H1 (cell line): ENCODE measurements at regions not wholly inside any gene's neighbourhood (a gene's known extent, or its start where the extent isn't known, plus 50 kb on each side); places are given as distances from the start of the nearest gene placed in this dataset.

ENCODE experiments used
- FOSL1 ChIP-seq: IDR thresholded peaks from 2 replicates; pipeline ENCODE4 v1.6.1; 2011; ENCODE audit warnings: mild to moderate bottlenecking, low read depth, low read length, moderate library complexity; ENCODE audit not compliant: insufficient read depth
- TCF12 ChIP-seq: IDR thresholded peaks from 2 replicates; pipeline ENCODE4 v1.6.1; 2011; ENCODE audit warnings: low read depth, mild to moderate bottlenecking, low read length
- TF ChIP-seq, protein P1 (sequence below): IDR thresholded peaks from 2 replicates; pipeline ENCODE4 v1.6.1; 2011; ENCODE audit warnings: low read depth, mild to moderate bottlenecking, low read length; ENCODE audit not compliant: insufficient read depth

DNA sequence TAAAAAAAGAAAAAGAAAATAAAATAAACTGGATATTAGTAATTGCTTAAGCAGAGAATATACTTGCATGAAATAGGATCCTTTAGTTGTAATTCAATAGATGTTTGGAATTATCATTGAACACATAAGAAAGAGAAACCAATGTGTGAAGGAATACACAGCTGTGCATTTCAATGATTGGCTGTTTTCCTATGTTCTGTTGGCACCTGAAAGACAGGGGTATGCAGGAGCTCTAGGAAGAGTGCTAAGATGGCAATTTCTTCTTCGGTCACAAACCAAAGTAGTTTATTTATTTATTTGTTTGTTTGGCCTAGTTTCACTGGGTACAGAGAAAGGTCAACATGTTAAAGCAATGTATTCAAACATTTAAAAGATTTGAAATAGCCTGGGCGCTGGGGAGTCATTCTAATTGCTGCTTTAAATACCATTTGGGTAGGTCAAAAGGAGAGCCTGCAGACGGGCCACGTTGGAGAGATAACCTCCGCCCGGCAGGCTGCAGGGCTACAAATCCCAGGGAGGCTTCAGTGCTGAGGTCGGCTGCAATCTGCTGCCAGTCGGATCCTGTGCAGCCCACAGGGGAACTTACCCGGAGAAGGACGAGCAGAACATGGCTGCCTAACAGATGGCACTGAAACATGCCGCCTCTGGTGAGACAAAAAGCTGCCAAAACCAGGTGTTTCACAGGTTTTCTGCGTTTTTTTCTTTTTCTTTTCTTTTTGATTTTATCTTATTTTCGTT, 154.2 kb upstream of the TYRP1 start (continued):
- TF ChIP-seq, protein P1, sequence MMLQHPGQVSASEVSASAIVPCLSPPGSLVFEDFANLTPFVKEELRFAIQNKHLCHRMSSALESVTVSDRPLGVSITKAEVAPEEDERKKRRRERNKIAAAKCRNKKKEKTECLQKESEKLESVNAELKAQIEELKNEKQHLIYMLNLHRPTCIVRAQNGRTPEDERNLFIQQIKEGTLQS = no peak
- no peak for TF ChIP-seq FOSL1
- no peak for TF ChIP-seq TCF12
- TF ChIP-seq, all 59 proteins: peak for 0
